B cell (primary cell): ENCODE measurements at regions not wholly inside any gene's neighbourhood (a gene's known extent, or its start where the extent isn't known, plus 50 kb on each side); places are given as distances from the start of the nearest gene placed in this dataset.

Source experiments
- ATAC-seq: fragments of 200-7000 bp; cut with Tn5 transposase; one replicate; pipeline ENCODE4 v1.10.0; 2021; ENCODE audit warnings: low read depth, mild to moderate bottlenecking, moderate number of reproducible peaks, moderate library complexity
- CTCF ChIA-PET: fragments of 350-600 bp; sonication (Branson Sonifier 250); formaldehyde crosslinking; loops from one replicate; lab custom pipeline; 2021; ENCODE audit warnings: antibody characterized with exemption, inconsistent platforms; lab: Charles Lee
- POLR2A ChIA-PET: fragments of 350-600 bp; sonication (Branson Sonifier 250); formaldehyde crosslinking; loops from one replicate; lab custom pipeline; 2021; ENCODE audit warnings: antibody characterized with exemption; lab: Charles Lee
- DNase-seq: peaks from one replicate; pipeline ENCODE4 v3.0.0; 2013
- H2AFZ ChIP-seq: 2 replicates; pipeline ENCODE4 v1.6.1; 2012; ENCODE audit warnings: mild to moderate bottlenecking, low read depth, low read length; ENCODE audit not compliant: insufficient read depth, poor library complexity, severe bottlenecking
- H3K27ac ChIP-seq, 2 donors: 1 replicate in 1 of 2; 2 replicates in 1 of 2; pipeline ENCODE4 v1.5.1; 2012 to 2013; ENCODE audit warnings: low read length in 2 of 2, mild to moderate bottlenecking in 2 of 2, moderate library complexity in 1 of 2
- H3K27me3 ChIP-seq, 4 experiments: fragments of 200-600 bp in 1 of 4; sonication (generic) in 1 of 4; replicated peaks in 1 of 4; 1 replicate in 2 of 4; 2 replicates in 2 of 4; pipeline versions ENCODE4 v1.6.1 to v1.7.0; 2013 to 2016; ENCODE audit warnings: low read length in 3 of 4, mild to moderate bottlenecking in 2 of 4, mixed read lengths in 1 of 4, moderate library complexity in 1 of 4; ENCODE audit not compliant: insufficient read depth in 4 of 4, control insufficient read depth in 3 of 4; ENCODE audit errors: control extremely low read depth in 1 of 4
- H3K36me3 ChIP-seq, 2 experiments: replicated peaks in 1 of 2; 1 replicate in 1 of 2; 2 replicates in 1 of 2; pipeline versions ENCODE4 v1.6.1 to v1.7.1; 2013; ENCODE audit warnings: low read length in 1 of 2; ENCODE audit not compliant: insufficient read depth in 2 of 2, control insufficient read depth in 1 of 2; ENCODE audit errors: control extremely low read depth in 1 of 2, extremely low read depth in 1 of 2
- H3K4me1 ChIP-seq, 2 donors: fragments of 200-600 bp in 1 of 2; sonication (generic) in 1 of 2; 1 replicate in 1 of 2; 2 replicates in 1 of 2; pipeline versions ENCODE4 v1.5.1 to v1.6.1; 2013 to 2017; ENCODE audit warnings: low read length in 2 of 2; ENCODE audit not compliant: control insufficient read depth in 2 of 2, insufficient read depth in 2 of 2
- H3K4me2 ChIP-seq: replicated peaks from 2 replicates; pipeline ENCODE3; 2012; ENCODE audit warnings: mild to moderate bottlenecking, low read depth, low read length; ENCODE audit not compliant: poor library complexity, severe bottlenecking
- H3K4me3 ChIP-seq, 5 experiments: fragments of 200-600 bp in 1 of 5; sonication (generic) in 1 of 5; 1 replicate in 3 of 5; 2 replicates in 2 of 5; pipeline versions ENCODE4 v1.5.1 to v1.7.0; 2011 to 2016; ENCODE audit warnings: low read length in 4 of 5, mild to moderate bottlenecking in 4 of 5, low read depth in 2 of 5, control low read depth in 1 of 5, moderate library complexity in 1 of 5; ENCODE audit not compliant: insufficient read depth in 1 of 5; ENCODE audit errors: control extremely low read depth in 1 of 5, extremely low read depth in 1 of 5
- H3K79me2 ChIP-seq: fragments of 200-600 bp; sonication (generic); one replicate; pipeline ENCODE4 v1.6.0; 2016; ENCODE audit warnings: low read length; ENCODE audit not compliant: control insufficient read depth, insufficient read depth
- H3K9ac ChIP-seq: fragments of 200-600 bp; sonication (generic); 2 replicates; pipeline ENCODE4 v1.6.1; 2017; ENCODE audit warnings: mild to moderate bottlenecking, low read length, moderate library complexity
- H3K9me3 ChIP-seq, 3 donors: one replicate each; pipeline versions ENCODE4 v1.6.1 to v1.7.1; 2013; ENCODE audit warnings: low read length in 2 of 3; ENCODE audit not compliant: control insufficient read depth in 2 of 3, insufficient read depth in 1 of 3; ENCODE audit errors: control extremely low read depth in 1 of 3
- H4K20me1 ChIP-seq: 2 replicates; pipeline ENCODE4 v1.6.0; 2012; ENCODE audit warnings: mild to moderate bottlenecking, low read length; ENCODE audit not compliant: insufficient read depth, control insufficient read depth, poor library complexity, severe bottlenecking
- H3K27ac Mint-ChIP-seq: one replicate; pipeline ENCODE4 v1.8.0; 2021; ENCODE audit warnings: mixed read lengths
- H3K27me3 Mint-ChIP-seq: one replicate; pipeline ENCODE4 v1.8.0; 2021; ENCODE audit warnings: mixed read lengths
- H3K4me1 Mint-ChIP-seq: one replicate; pipeline ENCODE4 v1.8.0; 2021; ENCODE audit warnings: mixed read lengths
- H3K4me3 Mint-ChIP-seq: one replicate; pipeline ENCODE4 v1.8.0; 2021; ENCODE audit warnings: mixed read lengths
- H3K9me3 Mint-ChIP-seq: one replicate; pipeline ENCODE4 v1.8.0; 2022; ENCODE audit warnings: mixed read lengths; ENCODE audit not compliant: insufficient read depth
- EZH2 ChIP-seq: IDR thresholded peaks from 2 replicates; pipeline ENCODE4 v1.6.1; 2012; ENCODE audit warnings: borderline replicate concordance, low read depth, mild to moderate bottlenecking, moderate library complexity, low read length; ENCODE audit not compliant: insufficient read depth, poor library complexity, severe bottlenecking
- WGBS: methylation state at CpG from one replicate; pipeline ENCODE4 v1.1.5; 2013; ENCODE audit warnings: missing lambda C conversion rate; ENCODE audit not compliant: insufficient coverage; 5-methylcytosine and 5-hydroxymethylcytosine counted together
- intact Hi-C: fragments of 100-400 bp; cut with micrococcal nuclease; formaldehyde crosslinking; loops from one replicate; pipeline ENCODE4 v1.10.0; 2022
- TF ChIP-seq, protein P1 (sequence below): fragments of 200-600 bp; IDR thresholded peaks from one replicate; pipeline ENCODE4 v1.8.0; 2022; ENCODE audit warnings: antibody characterized with exemption, mild to moderate bottlenecking

DNA sequence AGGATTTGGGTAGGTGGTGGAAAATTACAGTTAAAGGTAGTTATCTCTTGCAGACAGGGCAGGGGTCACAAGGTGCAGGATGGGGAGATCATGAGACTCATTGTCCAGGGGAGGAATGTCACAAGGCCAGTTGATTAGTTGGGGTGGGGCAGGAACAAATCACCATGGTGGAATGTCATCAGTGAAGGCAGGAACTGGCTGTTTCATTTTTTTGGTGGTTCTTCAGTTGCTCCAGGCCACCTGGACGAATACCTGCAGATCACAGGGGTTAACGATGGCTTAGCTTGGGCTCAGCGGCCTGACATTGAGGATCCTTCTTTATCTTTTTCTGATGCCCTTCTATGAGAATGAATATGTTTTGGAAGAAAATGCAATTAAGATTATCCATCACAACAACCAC lies 87.1 kb downstream of the KPNA2 start:
- Histone ChIP-seq H3K4me2 (no peak overlapping the region), H2AFZ (no peak overlapping the region), H4K20me1 (peaks cover 6% of the 10 kb centered on the region), H3K9ac (no peak overlapping the region), H3K9me3 (peaks cover 0 to 11% (median 0%) of the 10 kb centered on the region in 3 donors), H3K4me3 (no peak overlapping the region), H3K4me1 (no peaks in the 10 kb centered on the region), H3K79me2 (no peaks in the 10 kb centered on the region), H3K36me3 (peaks cover 3 to 30% of the 10 kb centered on the region in 2 experiments), H3K27me3 (no peaks in the 10 kb centered on the region), H3K27ac (no peak overlapping the region)
- Mint-ChIP-seq H3K9me3 (no peaks in the 10 kb centered on the region), H3K27ac (no peak overlapping the region), H3K27me3 (no peaks in the 10 kb centered on the region), H3K4me3 (no peak overlapping the region), H3K4me1 (no peaks in the 10 kb centered on the region)
- POLR2A ChIA-PET: no interaction called here
- intact Hi-C loops: no loop called here
- TF ChIP-seq EZH2: no peak
- TF ChIP-seq, protein P1, sequence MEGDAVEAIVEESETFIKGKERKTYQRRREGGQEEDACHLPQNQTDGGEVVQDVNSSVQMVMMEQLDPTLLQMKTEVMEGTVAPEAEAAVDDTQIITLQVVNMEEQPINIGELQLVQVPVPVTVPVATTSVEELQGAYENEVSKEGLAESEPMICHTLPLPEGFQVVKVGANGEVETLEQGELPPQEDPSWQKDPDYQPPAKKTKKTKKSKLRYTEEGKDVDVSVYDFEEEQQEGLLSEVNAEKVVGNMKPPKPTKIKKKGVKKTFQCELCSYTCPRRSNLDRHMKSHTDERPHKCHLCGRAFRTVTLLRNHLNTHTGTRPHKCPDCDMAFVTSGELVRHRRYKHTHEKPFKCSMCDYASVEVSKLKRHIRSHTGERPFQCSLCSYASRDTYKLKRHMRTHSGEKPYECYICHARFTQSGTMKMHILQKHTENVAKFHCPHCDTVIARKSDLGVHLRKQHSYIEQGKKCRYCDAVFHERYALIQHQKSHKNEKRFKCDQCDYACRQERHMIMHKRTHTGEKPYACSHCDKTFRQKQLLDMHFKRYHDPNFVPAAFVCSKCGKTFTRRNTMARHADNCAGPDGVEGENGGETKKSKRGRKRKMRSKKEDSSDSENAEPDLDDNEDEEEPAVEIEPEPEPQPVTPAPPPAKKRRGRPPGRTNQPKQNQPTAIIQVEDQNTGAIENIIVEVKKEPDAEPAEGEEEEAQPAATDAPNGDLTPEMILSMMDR: no peak
- CTCF ChIA-PET: no interaction called here
- DNase-seq (no peak), ATAC-seq (no peak)
- WGBS: no CpG with 5 or more reads among the region's 3 CpGs

DNA sequence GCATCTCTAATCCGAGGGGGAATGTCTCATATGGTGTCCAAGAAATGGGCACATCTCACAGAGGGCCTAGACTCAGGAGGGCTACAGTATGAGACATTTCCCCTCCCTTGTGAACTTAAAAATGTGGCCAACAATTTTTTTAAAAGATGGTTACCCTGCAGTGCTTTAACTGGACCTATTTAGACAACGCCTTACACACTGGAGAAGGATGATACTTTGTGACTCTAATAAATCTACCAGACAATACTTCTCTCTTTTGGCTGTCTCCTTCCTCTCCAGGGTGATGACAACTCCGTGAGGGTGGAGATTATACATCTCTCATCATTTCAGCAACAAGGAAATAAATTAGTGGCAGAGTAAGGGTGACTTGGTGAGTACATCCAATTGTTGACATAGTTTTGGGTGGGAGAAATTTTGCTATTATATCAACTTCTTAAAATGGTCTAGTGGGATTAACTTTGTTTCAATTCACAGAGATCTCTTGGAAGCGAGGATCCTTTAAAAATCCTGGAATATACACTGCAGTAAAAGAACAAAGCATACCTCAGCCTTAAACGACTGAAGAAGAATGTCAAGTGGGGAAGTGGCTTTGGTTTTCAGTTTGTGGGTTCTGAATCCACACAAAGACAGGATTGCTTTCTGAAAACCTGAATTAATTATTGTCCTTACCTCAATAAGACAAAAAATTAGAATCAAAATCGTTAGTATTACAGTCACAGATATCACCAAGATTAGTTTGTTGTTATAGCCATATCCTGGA lies 89.8 kb downstream of the KPNA2 start:
- H3K27ac Mint-ChIP-seq: no peak overlapping the region
- no peak for ATAC-seq
- H4K20me1 ChIP-seq: no peaks in the 10 kb centered on the region
- POLR2A ChIA-PET: interaction anchor here (0.7 kb wide), 1 partner anchor 24 kb away, joined by 3 read pairs; no protein-coding TSS in a partner anchor
- H3K27me3 Mint-ChIP-seq: no peaks in the 10 kb centered on the region
- DNase-seq: no peak
- intact Hi-C loops: no loop called here
- peaks cover 5 to 31% of the 10 kb centered on the region in 2 experiments for H3K36me3 ChIP-seq
- CTCF ChIA-PET: no interaction called here
- TF ChIP-seq, protein P1: no peak
- TF ChIP-seq EZH2: no peak
- no peaks in the 10 kb centered on the region for H3K79me2 ChIP-seq
- no peak overlapping the region for H3K27ac ChIP-seq
- WGBS: no CpG with 5 or more reads among the region's 6 CpGs
- H3K9me3 Mint-ChIP-seq: no peaks in the 10 kb centered on the region
- H3K4me3 Mint-ChIP-seq: no peak overlapping the region
- no peak overlapping the region for H3K9ac ChIP-seq
- no peaks in the 10 kb centered on the region for H3K4me1 ChIP-seq
- H3K9me3 ChIP-seq: peaks cover 0 to 11% (median 0%) of the 10 kb centered on the region in 3 donors
- no peak overlapping the region for H3K4me2 ChIP-seq
- H3K4me1 Mint-ChIP-seq: no peaks in the 10 kb centered on the region
- H3K4me3 ChIP-seq: no peak overlapping the region
- no peaks in the 10 kb centered on the region for H3K27me3 ChIP-seq
- H2AFZ ChIP-seq: no peak overlapping the region
